Neural cell (in vitro differentiated cells): ENCODE measurements at regions not wholly inside any gene's neighbourhood (a gene's known extent, or its start where the extent isn't known, plus 50 kb on each side); places are given as distances from the start of the nearest gene placed in this dataset.

Experiments
- H2AFZ ChIP-seq: fragments of 200-600, 300-800 bp; sonication (generic), shearing (Covaris generic); 2 replicates; pipeline ENCODE4 v1.6.0; 2014; ENCODE audit warnings: low read depth, mild to moderate bottlenecking, antibody characterized with exemption, low read length, moderate library complexity
- H3F3A ChIP-seq: fragments of 200-600 bp; shearing (Covaris generic); 2 replicates; pipeline ENCODE4 v1.6.1; 2016; ENCODE audit warnings: mild to moderate bottlenecking, moderate library complexity, mixed read lengths, antibody characterized with exemption, low read length; ENCODE audit not compliant: insufficient read depth, poor library complexity, severe bottlenecking
- H3K27ac ChIP-seq: fragments of 200-600, 300-800 bp; sonication (generic), shearing (Covaris generic); 2 replicates; pipeline ENCODE4 v1.5.1; 2014; ENCODE audit warnings: mild to moderate bottlenecking, low read length, moderate library complexity
- H3K27me3 ChIP-seq: fragments of 300-800, 200-600 bp; sonication (generic), shearing (Covaris generic); 2 replicates; pipeline ENCODE4 v1.6.0; 2014; ENCODE audit warnings: mild to moderate bottlenecking, low read depth, low read length, moderate library complexity; ENCODE audit not compliant: insufficient read depth
- H3K36me3 ChIP-seq: fragments of 300-800, 200-600 bp; sonication (generic), shearing (Covaris generic); 2 replicates; pipeline ENCODE4 v1.5.1; 2014; ENCODE audit warnings: mild to moderate bottlenecking, antibody characterized with exemption, low read length, moderate library complexity; ENCODE audit not compliant: insufficient read depth
- H3K4me2 ChIP-seq: fragments of 300-800, 200-600 bp; sonication (generic), shearing (Covaris generic); 2 replicates; pipeline ENCODE4 v1.6.0; 2014; ENCODE audit warnings: mild to moderate bottlenecking, low read length
- H3K4me3 ChIP-seq: fragments of 300-800, 200-600 bp; sonication (generic), shearing (Covaris generic); 2 replicates; pipeline ENCODE4 v1.5.1; 2014; ENCODE audit warnings: mild to moderate bottlenecking, low read length, moderate library complexity
- H3K79me2 ChIP-seq: fragments of 200-600 bp; shearing (Covaris generic); replicated peaks from 2 replicates; pipeline ENCODE4 v1.6.0; 2014; ENCODE audit warnings: mild to moderate bottlenecking, low read length, moderate library complexity; ENCODE audit not compliant: insufficient read depth
- H3K9ac ChIP-seq: fragments of 300-800, 200-600 bp; sonication (generic), shearing (Covaris generic); 2 replicates; pipeline ENCODE4 v1.6.1; 2016; ENCODE audit warnings: mild to moderate bottlenecking, low read length, mixed read lengths
- H3K9me2 ChIP-seq: fragments of 200-600 bp; shearing (Covaris generic); 2 replicates; pipeline ENCODE4 v1.6.1; 2016; ENCODE audit warnings: mild to moderate bottlenecking, low read length, mixed read lengths; ENCODE audit not compliant: insufficient read depth
- H3K9me3 ChIP-seq: fragments of 200-600, 300-800 bp; sonication (generic), shearing (Covaris generic); 2 replicates; pipeline ENCODE4 v1.6.1; 2016; ENCODE audit warnings: mild to moderate bottlenecking, mixed run types, low read length, moderate library complexity, mixed read lengths
- H4K20me1 ChIP-seq: fragments of 200-600 bp; shearing (Covaris generic); 2 replicates; pipeline ENCODE4 v1.6.1; 2016; ENCODE audit warnings: mild to moderate bottlenecking, mixed run types; ENCODE audit not compliant: insufficient read depth
- EP300 ChIP-seq: fragments of 450-650 bp; conservative IDR thresholded peaks from 2 replicates; pipeline ENCODE4 v1.6.1; 2014; ENCODE audit warnings: antibody characterized with exemption, mild to moderate bottlenecking, moderate library complexity; ENCODE audit not compliant: poor library complexity, severe bottlenecking
- EZH2 ChIP-seq: fragments of 200-600, 300-800 bp; shearing (Covaris generic), sonication (generic); IDR thresholded peaks from 2 replicates; pipeline ENCODE4 v1.6.1; 2014; ENCODE audit warnings: antibody characterized with exemption, low read length, borderline replicate concordance, mild to moderate bottlenecking; ENCODE audit not compliant: insufficient read depth, poor library complexity, severe bottlenecking
- MXI1 ChIP-seq: fragments of 450-650 bp; conservative IDR thresholded peaks from 2 replicates; pipeline ENCODE4 v1.6.1; 2014; ENCODE audit warnings: antibody characterized with exemption, mild to moderate bottlenecking; ENCODE audit not compliant: poor library complexity, severe bottlenecking
- POLR2AphosphoS5 ChIP-seq: IDR thresholded peaks from 2 replicates; pipeline ENCODE4 v1.6.1; 2012
- RAD21 ChIP-seq: fragments of 450-650 bp; conservative IDR thresholded peaks from 2 replicates; pipeline ENCODE4 v1.6.1; 2014; ENCODE audit warnings: antibody characterized with exemption, mild to moderate bottlenecking, moderate library complexity
- SMC3 ChIP-seq: fragments of 450-650 bp; conservative IDR thresholded peaks from 2 replicates; pipeline ENCODE4 v1.6.1; 2014; ENCODE audit warnings: antibody characterized with exemption, mild to moderate bottlenecking, moderate library complexity; ENCODE audit not compliant: poor library complexity
- TAF1 ChIP-seq: IDR thresholded peaks from 2 replicates; pipeline ENCODE4 v1.6.1; 2012; ENCODE audit warnings: low read depth
- TF ChIP-seq, protein P1 (sequence below): fragments of 450-650 bp; IDR thresholded peaks from 2 replicates; pipeline ENCODE4 v1.5.1; 2014; ENCODE audit warnings: antibody characterized with exemption, mild to moderate bottlenecking, moderate library complexity; ENCODE audit not compliant: poor library complexity, severe bottlenecking
- TF ChIP-seq, protein P2 (sequence below): IDR thresholded peaks from 2 replicates; pipeline ENCODE4 v1.6.1; 2012; ENCODE audit warnings: borderline replicate concordance

DNA sequence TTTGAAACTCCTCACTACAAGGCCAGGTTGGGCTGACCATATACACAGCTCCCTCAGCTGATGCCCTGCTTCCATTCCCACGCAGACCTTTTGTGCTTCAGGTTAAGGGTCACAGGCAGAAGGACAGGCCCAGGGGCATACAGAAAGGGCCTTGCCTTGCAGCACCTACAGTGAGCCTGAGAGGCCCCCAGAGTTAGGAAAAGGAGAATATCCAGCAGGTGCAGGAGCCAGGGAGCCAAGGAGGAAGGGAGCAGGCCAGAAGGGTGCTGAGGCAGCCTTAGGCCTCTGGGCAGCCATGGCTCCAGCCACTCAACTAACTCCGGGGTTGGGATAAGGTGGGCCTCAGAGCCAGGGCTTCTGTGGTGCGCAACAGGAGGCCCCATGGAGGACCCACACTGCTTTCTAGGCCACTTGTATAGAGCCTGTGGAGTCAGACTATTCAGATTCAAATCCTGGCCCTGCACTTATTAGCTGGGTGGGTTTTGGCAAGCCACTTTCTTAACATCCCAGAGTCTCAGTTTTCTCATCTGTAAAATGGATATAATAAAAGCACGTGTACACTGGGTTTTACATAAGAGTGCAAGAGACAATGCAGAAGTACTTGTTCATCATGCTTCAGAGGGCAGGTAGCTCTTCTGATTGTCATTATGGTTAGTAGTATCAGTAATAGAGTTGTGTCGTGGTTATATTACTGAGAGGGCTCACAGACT is 214.6 kb upstream of the HAAO start:
- no peak for TF ChIP-seq SMC3
- no peak for TF ChIP-seq RAD21
- no peak for TF ChIP-seq TAF1
- TF ChIP-seq, protein P1, sequence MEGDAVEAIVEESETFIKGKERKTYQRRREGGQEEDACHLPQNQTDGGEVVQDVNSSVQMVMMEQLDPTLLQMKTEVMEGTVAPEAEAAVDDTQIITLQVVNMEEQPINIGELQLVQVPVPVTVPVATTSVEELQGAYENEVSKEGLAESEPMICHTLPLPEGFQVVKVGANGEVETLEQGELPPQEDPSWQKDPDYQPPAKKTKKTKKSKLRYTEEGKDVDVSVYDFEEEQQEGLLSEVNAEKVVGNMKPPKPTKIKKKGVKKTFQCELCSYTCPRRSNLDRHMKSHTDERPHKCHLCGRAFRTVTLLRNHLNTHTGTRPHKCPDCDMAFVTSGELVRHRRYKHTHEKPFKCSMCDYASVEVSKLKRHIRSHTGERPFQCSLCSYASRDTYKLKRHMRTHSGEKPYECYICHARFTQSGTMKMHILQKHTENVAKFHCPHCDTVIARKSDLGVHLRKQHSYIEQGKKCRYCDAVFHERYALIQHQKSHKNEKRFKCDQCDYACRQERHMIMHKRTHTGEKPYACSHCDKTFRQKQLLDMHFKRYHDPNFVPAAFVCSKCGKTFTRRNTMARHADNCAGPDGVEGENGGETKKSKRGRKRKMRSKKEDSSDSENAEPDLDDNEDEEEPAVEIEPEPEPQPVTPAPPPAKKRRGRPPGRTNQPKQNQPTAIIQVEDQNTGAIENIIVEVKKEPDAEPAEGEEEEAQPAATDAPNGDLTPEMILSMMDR, result no peak
- no peak for TF ChIP-seq EZH2
- TF ChIP-seq MXI1, result no peak
- TF ChIP-seq POLR2AphosphoS5, result no peak
- TF ChIP-seq, protein P2, sequence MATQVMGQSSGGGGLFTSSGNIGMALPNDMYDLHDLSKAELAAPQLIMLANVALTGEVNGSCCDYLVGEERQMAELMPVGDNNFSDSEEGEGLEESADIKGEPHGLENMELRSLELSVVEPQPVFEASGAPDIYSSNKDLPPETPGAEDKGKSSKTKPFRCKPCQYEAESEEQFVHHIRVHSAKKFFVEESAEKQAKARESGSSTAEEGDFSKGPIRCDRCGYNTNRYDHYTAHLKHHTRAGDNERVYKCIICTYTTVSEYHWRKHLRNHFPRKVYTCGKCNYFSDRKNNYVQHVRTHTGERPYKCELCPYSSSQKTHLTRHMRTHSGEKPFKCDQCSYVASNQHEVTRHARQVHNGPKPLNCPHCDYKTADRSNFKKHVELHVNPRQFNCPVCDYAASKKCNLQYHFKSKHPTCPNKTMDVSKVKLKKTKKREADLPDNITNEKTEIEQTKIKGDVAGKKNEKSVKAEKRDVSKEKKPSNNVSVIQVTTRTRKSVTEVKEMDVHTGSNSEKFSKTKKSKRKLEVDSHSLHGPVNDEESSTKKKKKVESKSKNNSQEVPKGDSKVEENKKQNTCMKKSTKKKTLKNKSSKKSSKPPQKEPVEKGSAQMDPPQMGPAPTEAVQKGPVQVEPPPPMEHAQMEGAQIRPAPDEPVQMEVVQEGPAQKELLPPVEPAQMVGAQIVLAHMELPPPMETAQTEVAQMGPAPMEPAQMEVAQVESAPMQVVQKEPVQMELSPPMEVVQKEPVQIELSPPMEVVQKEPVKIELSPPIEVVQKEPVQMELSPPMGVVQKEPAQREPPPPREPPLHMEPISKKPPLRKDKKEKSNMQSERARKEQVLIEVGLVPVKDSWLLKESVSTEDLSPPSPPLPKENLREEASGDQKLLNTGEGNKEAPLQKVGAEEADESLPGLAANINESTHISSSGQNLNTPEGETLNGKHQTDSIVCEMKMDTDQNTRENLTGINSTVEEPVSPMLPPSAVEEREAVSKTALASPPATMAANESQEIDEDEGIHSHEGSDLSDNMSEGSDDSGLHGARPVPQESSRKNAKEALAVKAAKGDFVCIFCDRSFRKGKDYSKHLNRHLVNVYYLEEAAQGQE, result no peak
- TF ChIP-seq EP300, result no peak
- no peaks in the 10 kb centered on the region for H3K9me3 ChIP-seq
- H3K27me3 ChIP-seq, result no peaks in the 10 kb centered on the region
- no peak overlapping the region for H3K27ac ChIP-seq
- no peak overlapping the region for H3K4me2 ChIP-seq
- H3K9ac ChIP-seq, result no peak overlapping the region
- no peaks in the 10 kb centered on the region for H3K9me2 ChIP-seq
- H3K36me3 ChIP-seq, result no peaks in the 10 kb centered on the region
- no peaks in the 10 kb centered on the region for H4K20me1 ChIP-seq
- H3F3A ChIP-seq, result no peaks in the 10 kb centered on the region
- H2AFZ ChIP-seq, result no peak overlapping the region
- no peak overlapping the region for H3K4me3 ChIP-seq
- H3K79me2 ChIP-seq, result no peaks in the 10 kb centered on the region

DNA sequence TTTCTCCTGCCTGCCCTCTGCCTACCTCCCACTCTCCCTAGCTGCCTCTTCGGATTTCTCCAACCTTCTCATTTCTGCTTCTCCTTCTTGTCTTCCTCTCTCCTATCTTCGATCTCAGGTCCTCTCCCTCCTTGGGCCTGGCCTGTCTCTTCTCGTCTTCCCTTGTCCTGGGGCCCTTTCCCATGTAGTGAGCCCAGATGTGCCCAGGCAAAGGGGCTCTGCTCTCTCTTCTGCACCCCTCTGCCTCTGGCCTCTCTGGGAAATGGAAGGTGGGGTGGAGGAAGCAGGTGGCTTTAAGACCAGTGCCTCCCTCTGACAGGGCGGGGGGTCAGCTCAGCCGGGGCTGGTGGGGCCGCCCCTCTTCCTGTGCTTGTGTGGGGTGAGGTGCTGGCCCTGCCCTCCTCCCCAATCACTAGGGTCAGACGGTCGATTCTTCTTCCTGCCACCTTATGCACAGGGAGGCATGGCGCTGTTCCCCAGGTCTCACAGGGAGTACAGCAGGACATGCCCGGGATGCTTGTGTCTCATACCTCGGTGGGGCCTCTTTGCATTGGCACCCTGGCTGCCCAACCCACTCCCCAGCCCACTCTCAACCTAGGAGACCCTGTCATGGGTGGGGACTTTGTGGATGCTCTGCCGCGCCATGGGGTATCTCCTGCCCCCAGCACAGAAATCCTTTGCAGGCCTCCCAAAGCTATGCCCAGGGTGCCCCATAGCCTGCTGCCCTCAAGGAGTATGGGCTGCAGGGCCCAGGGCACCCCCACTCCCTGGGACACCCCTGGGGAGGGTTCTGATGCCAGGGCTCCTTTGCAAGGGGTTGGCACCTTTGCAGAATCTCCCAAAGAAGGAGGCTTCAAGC is 213.8 kb upstream of the HAAO start:
- H3K27ac ChIP-seq, result no peak overlapping the region
- TF ChIP-seq POLR2AphosphoS5 (no peak), MXI1 (no peak), EZH2 (no peak), TAF1 (no peak), RAD21 (no peak), EP300 (no peak), SMC3 (no peak)
- TF ChIP-seq, protein P2, result no peak
- TF ChIP-seq, protein P1, result no peak

More for the DNA sequence above, 213.8 kb upstream of the HAAO start:
- Histone ChIP-seq H3K4me2 (no peak overlapping the region), H3K9me2 (no peaks in the 10 kb centered on the region), H3K9me3 (no peaks in the 10 kb centered on the region), H3K79me2 (no peaks in the 10 kb centered on the region), H3F3A (no peaks in the 10 kb centered on the region), H3K27me3 (no peaks in the 10 kb centered on the region), H3K36me3 (no peaks in the 10 kb centered on the region), H2AFZ (no peak overlapping the region), H3K4me3 (no peak overlapping the region), H4K20me1 (no peaks in the 10 kb centered on the region), H3K9ac (no peak overlapping the region)
